RWPE2 (cell line): ENCODE measurements at regions not wholly inside any gene's neighbourhood (a gene's known extent, or its start where the extent isn't known, plus 50 kb on each side); places are given as distances from the start of the nearest gene placed in this dataset.

Experiments
- ATAC-seq: fragments of 200-7000 bp; cut with Tn5 transposase; 3 replicates; pipeline ENCODE4 v1.9.1; 2021; ENCODE audit warnings: low read depth
- DNase-seq: peaks from one replicate; pipeline ENCODE4 v3.0.0-alpha.2; 2020; ENCODE audit warnings: low spot score
- H3K27ac ChIP-seq: fragments of 450-650 bp; 2 replicates; pipeline ENCODE4 v1.5.1; 2017; ENCODE audit warnings: mild to moderate bottlenecking; ENCODE audit not compliant: poor library complexity, severe bottlenecking
- H3K27me3 ChIP-seq: fragments of 250-450 bp; sonication (Bioruptor Pico); 2 replicates; pipeline ENCODE4 v1.5.1; 2021; ENCODE audit warnings: mild to moderate bottlenecking, moderate library complexity; ENCODE audit not compliant: insufficient read depth, poor library complexity, severe bottlenecking
- H3K36me3 ChIP-seq: fragments of 250-450 bp; sonication (Bioruptor Pico); 2 replicates; pipeline ENCODE4 v1.5.1; 2020; ENCODE audit warnings: low read depth, mild to moderate bottlenecking, moderate library complexity
- H3K4me1 ChIP-seq: fragments of 250-450 bp; sonication (Bioruptor Pico); 2 replicates; pipeline ENCODE4 v1.5.1; 2021; ENCODE audit warnings: mild to moderate bottlenecking, moderate library complexity; ENCODE audit not compliant: insufficient read depth, poor library complexity, severe bottlenecking
- H3K4me3 ChIP-seq: fragments of 250-450 bp; sonication (Bioruptor Pico); 2 replicates; pipeline ENCODE4 v1.5.1; 2021; ENCODE audit warnings: mild to moderate bottlenecking, moderate library complexity; ENCODE audit not compliant: severe bottlenecking
- H3K9me3 ChIP-seq: fragments of 250-450 bp; sonication (Bioruptor Pico); 2 replicates; pipeline ENCODE4 v1.5.1; 2021; ENCODE audit warnings: mild to moderate bottlenecking, moderate library complexity; ENCODE audit not compliant: severe bottlenecking
- CTCF ChIP-seq: fragments of 450-650 bp; IDR thresholded peaks from one replicate; pipeline ENCODE4 v1.5.1; 2017; ENCODE audit warnings: mild to moderate bottlenecking, moderate library complexity; ENCODE audit not compliant: poor library complexity, severe bottlenecking

- Histone ChIP-seq H3K4me1 (no peaks in the 10 kb centered on the region), H3K27me3 (no peaks in the 10 kb centered on the region), H3K4me3 (no peak overlapping the region), H3K9me3 (no peaks in the 10 kb centered on the region), H3K36me3 (no peaks in the 10 kb centered on the region), H3K27ac (no peak overlapping the region)
- no peak for TF ChIP-seq CTCF
- ATAC-seq (no peak), DNase-seq (no peak)
Observed at GRCh38 chrX:42499620-42500019, 278.3 kb downstream of the PPP1R2C start.

GRCh38 chrX:42497356-42497755 is 280.6 kb downstream of the PPP1R2C start:
- DNase-seq, result no peak
- no peak for ATAC-seq
- H3K27me3 ChIP-seq, result no peaks in the 10 kb centered on the region
- H3K9me3 ChIP-seq, result no peaks in the 10 kb centered on the region
- H3K27ac ChIP-seq, result no peak overlapping the region
- H3K4me1 ChIP-seq, result no peaks in the 10 kb centered on the region
- no peak for TF ChIP-seq CTCF
- no peak overlapping the region for H3K4me3 ChIP-seq
- no peaks in the 10 kb centered on the region for H3K36me3 ChIP-seq

GRCh38 chrX:42496239-42496638 is 281.7 kb downstream of the PPP1R2C start:
- TF ChIP-seq CTCF, result no peak
- no peaks in the 10 kb centered on the region for H3K9me3 ChIP-seq
- H3K27me3 ChIP-seq, result no peaks in the 10 kb centered on the region
- DNase-seq (no peak), ATAC-seq (no peak)
- H3K36me3 ChIP-seq, result no peaks in the 10 kb centered on the region
- no peak overlapping the region for H3K27ac ChIP-seq
- no peak overlapping the region for H3K4me3 ChIP-seq
- no peaks in the 10 kb centered on the region for H3K4me1 ChIP-seq

GRCh38 chrX:42495139-42495538 is 282.8 kb downstream of the PPP1R2C start:
- ATAC-seq (no peak), DNase-seq (no peak)
- TF ChIP-seq CTCF, result no peak
- no peak overlapping the region for H3K27ac ChIP-seq
- H3K36me3 ChIP-seq, result no peaks in the 10 kb centered on the region
- no peaks in the 10 kb centered on the region for H3K9me3 ChIP-seq
- no peaks in the 10 kb centered on the region for H3K27me3 ChIP-seq
- no peaks in the 10 kb centered on the region for H3K4me1 ChIP-seq
- no peak overlapping the region for H3K4me3 ChIP-seq

- DNase-seq, result no peak
- TF ChIP-seq CTCF, result no peak
Observed at GRCh38 chrX:42491137-42491907, 286.6 kb downstream of the PPP1R2C start.

More at GRCh38 chrX:42491137-42491907, 286.6 kb downstream of the PPP1R2C start:
- Histone ChIP-seq H3K4me3 (no peak overlapping the region), H3K27me3 (no peaks in the 10 kb centered on the region), H3K4me1 (no peaks in the 10 kb centered on the region), H3K9me3 (no peaks in the 10 kb centered on the region), H3K36me3 (no peaks in the 10 kb centered on the region), H3K27ac (no peak overlapping the region)
- ATAC-seq, result no peak
